HG02973 (cell line): ENCODE measurements at regions not wholly inside any gene's neighbourhood (a gene's known extent, or its start where the extent isn't known, plus 50 kb on each side); places are given as distances from the start of the nearest gene placed in this dataset.

Experiments used
- ATAC-seq: cut with Tn5 transposase; IDR thresholded peaks from one replicate; pipeline ENCODE4 v1.9.1; 2021; ENCODE audit warnings: moderate library complexity; ENCODE audit not compliant: unreplicated experiment

DNA sequence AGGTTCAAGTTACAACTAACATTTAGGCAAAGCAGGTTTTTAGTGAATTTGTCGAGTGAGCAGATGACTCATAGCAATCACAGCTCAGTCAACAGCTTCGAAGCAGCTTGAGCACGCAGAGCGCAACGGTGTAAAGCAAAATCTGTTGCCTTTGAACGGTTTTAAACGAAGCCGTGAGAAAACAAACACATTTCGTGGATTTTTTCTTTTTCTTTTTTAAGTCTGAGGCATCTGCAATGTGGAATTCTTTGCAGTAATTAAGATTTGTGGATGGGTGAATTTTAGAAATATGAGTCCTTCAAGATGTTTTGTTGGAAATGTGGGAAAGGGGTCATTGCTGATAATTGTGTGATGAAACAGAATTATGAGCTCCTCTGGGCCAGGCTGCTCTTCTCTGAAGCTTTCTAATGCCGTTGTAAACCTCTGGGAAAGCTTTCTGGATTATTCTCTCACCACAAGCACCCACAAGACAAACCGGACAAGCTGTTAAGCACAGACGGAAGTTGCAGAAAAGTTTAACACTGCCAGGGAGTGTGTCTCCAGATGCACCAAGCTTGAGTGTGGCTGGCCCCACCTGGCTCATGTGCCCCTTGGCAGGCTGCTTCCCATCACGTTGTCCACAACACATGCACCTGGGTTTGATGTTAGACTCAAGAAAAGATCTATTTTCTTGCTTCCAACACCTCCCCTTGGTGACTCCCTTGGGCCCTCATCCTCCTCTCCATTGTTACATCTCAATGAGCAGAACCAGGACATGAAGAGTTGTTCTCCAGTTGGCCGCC, 224.7 kb downstream of the ACKR3 start:
- no peak for ATAC-seq

DNA sequence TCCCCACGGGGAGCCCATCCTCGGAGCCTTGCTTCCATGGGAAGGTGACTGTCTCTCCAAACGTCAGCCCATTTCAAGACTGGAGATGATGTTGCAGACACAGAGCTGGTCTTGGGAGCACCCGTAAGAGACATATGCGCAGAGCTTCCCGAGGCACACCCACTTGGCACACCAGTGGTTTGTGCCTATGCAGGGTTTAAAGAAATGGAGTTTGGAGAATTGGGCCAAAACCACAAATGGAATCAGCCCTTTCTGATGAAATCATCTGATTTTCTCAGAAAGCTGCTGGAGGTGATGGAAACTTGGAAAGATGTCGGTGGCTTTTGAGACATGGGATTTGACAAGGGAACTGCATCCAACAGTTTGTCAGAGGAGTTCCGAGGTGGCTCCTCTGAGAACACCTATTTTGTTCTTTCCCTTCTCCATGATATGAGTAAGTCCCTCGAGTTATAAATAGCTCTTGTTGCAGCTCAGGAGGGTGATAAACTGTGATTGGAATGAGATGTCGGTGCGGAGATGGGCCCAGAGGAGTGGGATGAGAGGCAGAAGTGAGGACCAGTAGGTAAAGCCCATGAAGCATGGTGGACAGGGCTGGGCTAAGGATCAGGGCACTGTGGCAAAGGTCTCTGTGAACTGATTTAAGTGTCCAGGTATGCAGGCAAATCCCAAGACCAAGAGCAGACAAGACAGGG, 225.7 kb downstream of the ACKR3 start:
- ATAC-seq: no peak

- ATAC-seq: no peak
Observed at GRCh38 chr2:236795861-236796219, 226.2 kb downstream of the ACKR3 start.

GRCh38 chr2:236796236-236796635, 226.6 kb downstream of the ACKR3 start:
- ATAC-seq: no peak

DNA sequence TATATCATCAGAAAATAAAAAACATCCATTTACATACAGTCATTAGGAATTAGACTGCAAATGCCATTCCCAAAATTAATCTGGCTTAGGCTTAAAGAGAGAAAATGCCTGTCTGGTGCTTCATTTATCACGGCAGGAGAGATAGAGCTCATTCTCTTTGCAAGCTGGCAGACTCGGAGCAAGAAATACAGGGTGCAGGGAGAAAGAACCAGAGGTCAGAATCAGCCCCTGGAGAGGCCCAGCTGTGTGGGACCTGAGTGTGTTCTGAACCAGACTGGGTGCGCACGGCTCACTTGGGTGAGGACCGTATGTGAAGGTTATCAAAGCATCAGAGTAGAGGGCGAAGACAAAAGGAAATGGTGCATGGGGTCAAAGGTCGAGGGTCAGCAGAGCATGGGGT, 227.8 kb downstream of the ACKR3 start:
- ATAC-seq: no peak

- no peak for ATAC-seq
Observed at GRCh38 chr2:236798491-236798890, 228.9 kb downstream of the ACKR3 start.

DNA sequence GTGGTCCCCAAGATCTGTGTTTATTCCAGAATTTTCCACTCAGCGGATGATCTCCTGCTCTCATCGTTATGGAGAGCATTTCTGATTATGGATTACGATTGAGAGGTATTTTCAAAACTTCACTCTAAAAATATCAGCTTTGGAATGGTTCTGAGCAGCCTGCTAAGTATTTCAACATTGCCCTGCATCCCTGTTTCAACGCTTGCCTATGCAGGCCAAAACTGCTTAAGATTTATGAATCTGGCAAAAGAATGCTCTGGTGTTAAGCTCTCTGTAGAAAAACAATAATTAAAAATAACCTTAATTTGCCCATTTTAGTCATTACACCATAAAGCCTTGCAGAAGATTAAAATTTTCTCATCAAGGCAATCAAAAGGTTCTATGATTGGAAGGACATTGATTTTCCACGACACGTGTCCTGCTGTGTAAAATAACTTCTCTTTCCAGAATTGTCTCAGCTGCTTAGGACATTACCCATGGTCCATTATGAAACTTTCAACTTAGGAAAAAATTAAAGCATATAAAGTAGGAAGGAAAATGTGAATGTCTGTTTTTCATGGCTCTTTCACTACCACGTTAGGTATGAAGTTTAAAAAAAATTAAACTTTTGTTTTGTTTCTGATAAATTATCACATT, 229.9 kb downstream of the ACKR3 start:
- no peak for ATAC-seq

DNA sequence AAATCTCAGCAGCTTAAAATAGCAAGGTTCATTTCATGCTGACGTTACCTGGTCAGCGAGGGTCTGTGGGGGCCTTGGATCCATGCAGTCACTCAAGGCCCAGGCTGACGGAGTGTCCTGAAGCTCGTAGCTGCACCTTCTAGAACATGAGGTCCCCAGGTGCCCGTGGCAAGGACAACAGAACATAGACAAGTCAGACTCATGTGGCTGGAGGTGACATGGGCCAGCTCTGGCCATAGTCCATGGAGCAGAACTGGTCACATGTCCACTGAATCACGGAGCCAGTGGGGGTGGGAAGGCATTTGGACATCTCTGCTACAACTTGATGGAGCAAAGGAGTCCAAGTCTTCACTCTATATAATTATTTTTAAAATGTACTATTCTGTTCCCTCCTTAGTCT, 233.2 kb downstream of the ACKR3 start:
- ATAC-seq: no peak

GRCh38 chr2:236803621-236804020, 234.0 kb downstream of the ACKR3 start:
- no peak for ATAC-seq

DNA sequence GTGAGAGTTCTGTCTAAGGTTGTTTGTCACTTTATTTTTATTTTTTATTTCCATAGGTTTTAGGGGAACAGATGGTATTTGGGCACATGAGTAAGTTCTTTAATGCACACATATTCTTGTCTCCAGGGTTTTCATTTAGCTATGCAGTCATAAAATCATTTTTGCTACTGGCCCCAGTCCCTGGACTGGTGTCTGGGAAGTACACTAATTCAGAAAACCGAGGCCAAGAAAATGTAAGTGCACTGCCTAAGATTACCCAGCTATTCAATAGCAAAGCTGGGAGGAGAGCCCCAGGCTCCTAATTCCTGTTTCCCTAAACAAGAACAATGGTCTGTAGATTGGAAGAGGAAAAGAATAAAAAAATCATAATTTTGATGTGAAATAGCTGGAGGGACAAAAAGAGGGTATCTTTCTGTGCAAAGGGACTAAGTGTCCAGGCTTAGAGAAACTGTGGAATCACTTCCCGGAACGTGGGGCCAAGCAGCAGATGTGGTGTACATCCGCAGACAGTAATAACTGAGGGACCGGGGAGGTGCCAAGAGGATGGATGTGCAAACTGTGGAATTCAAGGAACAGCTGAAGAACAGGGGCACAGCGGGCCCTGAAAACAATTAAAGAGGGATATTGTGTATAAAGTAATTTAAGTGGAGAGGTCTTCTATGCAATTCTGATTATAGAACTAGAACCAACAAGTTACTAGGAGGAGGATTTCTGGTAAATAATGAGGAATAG, 236.3 kb downstream of the ACKR3 start:
- no peak for ATAC-seq

GRCh38 chr2:236809716-236810115, 240.1 kb downstream of the ACKR3 start:
- ATAC-seq: no peak

GRCh38 chr2:236811062-236811656, 241.5 kb downstream of the ACKR3 start:
- no peak for ATAC-seq

- no peak for ATAC-seq
Observed at GRCh38 chr2:236813766-236814165, 244.1 kb downstream of the ACKR3 start.

GRCh38 chr2:236814593-236814992, 245.0 kb downstream of the ACKR3 start:
- no peak for ATAC-seq

DNA sequence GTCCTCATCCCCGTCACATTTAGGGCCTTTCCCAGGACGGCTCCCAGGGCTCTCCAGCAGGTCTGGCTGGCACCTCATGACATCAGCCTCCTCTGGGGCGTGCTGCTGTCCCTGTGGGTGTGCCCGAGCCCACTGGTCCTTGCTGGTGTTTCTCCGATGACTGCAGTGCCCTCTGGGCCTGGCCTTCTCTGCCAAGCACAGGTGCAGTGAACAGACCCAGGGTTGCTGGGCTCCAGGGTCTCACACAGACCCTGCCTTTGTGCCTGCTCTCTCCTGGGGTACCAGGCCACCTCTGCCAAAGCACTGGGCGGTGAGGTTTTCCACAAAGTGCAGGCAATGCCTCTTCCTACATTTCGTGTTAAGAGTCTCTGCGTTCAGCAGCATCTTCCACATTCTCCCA, 246.1 kb downstream of the ACKR3 start:
- no peak for ATAC-seq

GRCh38 chr2:236816197-236817170, 246.9 kb downstream of the ACKR3 start:
- no peak for ATAC-seq

- ATAC-seq: no peak
Observed at GRCh38 chr2:236818281-236819045, 248.8 kb downstream of the ACKR3 start.

GRCh38 chr2:236819275-236820002, 249.8 kb downstream of the ACKR3 start:
- no peak for ATAC-seq
